ENCODE measurements at regions not wholly inside any gene's neighbourhood (a gene's known extent, or its start where the extent isn't known, plus 50 kb on each side); places are given as distances from the start of the nearest gene placed in this dataset.

- no peak for TF ChIP-seq YEATS4 (CRISPR knock-in tag; IDR thresholded peaks at IDR 0.05; ENCODE audit: borderline replicate concordance)
- 0 out of 2 replicates have a peak, but pooled peaks have one; percentile 25 for TF ChIP-seq RAD21 (CRISPR knock-in tag; IDR thresholded peaks at IDR 0.05)
- no peak for TF ChIP-seq MAFF (IDR thresholded peaks at IDR 0.05; ENCODE audit: low read depth, low read length)
- TF ChIP-seq XRCC5 (optimal IDR thresholded peaks at IDR 0.05; ENCODE audit: low read length) = peak; percentile 53
- TF ChIP-seq ETV6 (CRISPR knock-in tag; conservative IDR thresholded peaks at IDR 0.05) = no peak
- TF ChIP-seq ZNF3 (CRISPR knock-in tag; IDR thresholded peaks at IDR 0.05) = no peak
Observed at GRCh38 chr2:102975996-102976975, 214.5 kb downstream of the TMEM182 start (continued).

- Histone ChIP-seq H3K79me2 (ENCODE audit: insufficient read depth, low read length) (no peaks in the 10 kb centered on the region), H3K4me3 (replicated peaks in 1 of 3; ENCODE audit: insufficient read depth in 1 of 3, low read depth in 2 of 3, low read length in 3 of 3) (no peak overlapping the region), H3K27me3 (ENCODE audit: control insufficient read depth in 1 of 2, insufficient read depth in 2 of 2, low read length in 2 of 2) (no peaks in the 10 kb centered on the region), H3K27ac (ENCODE audit: extremely low read length, insufficient read depth, low read length) (no peak overlapping the region), H4K20me1 (ENCODE audit: insufficient read depth, low read length) (no peaks in the 10 kb centered on the region), H3K9ac (ENCODE audit: insufficient read depth, low read depth, low read length) (no peak overlapping the region), H3K4me2 (ENCODE audit: low read depth, low read length) (no peak overlapping the region), H3K4me1 (ENCODE audit: insufficient read depth, low read length) (no peaks in the 10 kb centered on the region), H3K9me3 (ENCODE audit: low read length) (no peaks in the 10 kb centered on the region), H3K36me3 (replicated peaks in 1 of 2; ENCODE audit: control insufficient read depth in 1 of 2, insufficient read depth in 2 of 2, low read length in 2 of 2) (no peaks in the 10 kb centered on the region), H2AFZ (ENCODE audit: low read length) (no peak overlapping the region)
- POLR2A ChIA-PET = no interaction called here
- 2% methylated on average over 2 of the region's 2 CpGs for WGBS (ENCODE audit: low lambda C conversion rate)
- in situ Hi-C loops (cut with HindIII; ENCODE audit: extremely low pct_ligation_motif_present, low pct_unique_long_range_greater_than_20kb) (no loop called here), intact Hi-C loops (cut with micrococcal nuclease; ENCODE audit: unreplicated experiment) (no loop called here)
- FAIRE-seq (no peak), DNase-seq (ENCODE audit: low spot score) (no peak), ATAC-seq (no peak)
- TF ChIP-seq HHEX (CRISPR knock-in tag; IDR thresholded peaks at IDR 0.05) (no peak), ZKSCAN5 (CRISPR knock-in tag; IDR thresholded peaks at IDR 0.05) (no peak), MXD1 (CRISPR knock-in tag; IDR thresholded peaks at IDR 0.05) (no peak), ZNF761 (CRISPR knock-in tag; conservative IDR thresholded peaks at IDR 0.05) (no peak), TGIF2 (CRISPR knock-in tag; IDR thresholded peaks at IDR 0.05) (no peak), ZNF451 (CRISPR knock-in tag; IDR thresholded peaks at IDR 0.05) (no peak), CBFB (CRISPR knock-in tag; IDR thresholded peaks at IDR 0.05) (no peak)
- CTCF ChIA-PET (ENCODE audit: low intra/inter-chr PET ratio, low total read pairs) = no interaction called here
- BruUV-seq (replicated peaks) = no TSS peak
Observed at GRCh38 chr2:102977426-102978090, 215.7 kb downstream of the TMEM182 start.
